ENCODE measurements at regions not wholly inside any gene's neighbourhood (a gene's known extent, or its start where the extent isn't known, plus 50 kb on each side); places are given as distances from the start of the nearest gene placed in this dataset.
"Not testable (repeated sequence)": the region's sequence is repeated elsewhere in the genome, so short reads cannot be mapped to it uniquely, and the experiment has no call there.

DNA sequence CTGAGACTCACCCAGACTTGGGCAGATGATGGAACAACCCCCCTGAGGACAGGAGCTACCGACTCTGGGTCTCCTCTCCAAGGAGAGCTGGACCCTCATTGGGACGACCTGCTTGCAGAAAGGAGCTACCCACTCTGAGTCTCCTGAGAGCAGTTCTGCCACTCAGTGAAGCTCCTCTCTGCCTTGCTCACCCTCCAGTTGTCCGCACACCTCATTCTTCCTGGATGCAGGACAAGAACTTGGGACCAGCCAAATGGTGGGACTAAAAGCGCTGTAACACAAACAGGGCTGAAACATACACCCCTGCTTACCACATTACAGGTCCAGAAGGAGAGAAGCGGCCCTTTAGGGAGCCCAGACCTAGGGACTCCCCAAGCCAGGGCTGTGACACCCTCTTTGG, 124.9 kb upstream of the CCDC150 start:
- in situ Hi-C loops (cut with MboI; ENCODE audit: low sequenced_read_pairs), result no loop called here

DNA sequence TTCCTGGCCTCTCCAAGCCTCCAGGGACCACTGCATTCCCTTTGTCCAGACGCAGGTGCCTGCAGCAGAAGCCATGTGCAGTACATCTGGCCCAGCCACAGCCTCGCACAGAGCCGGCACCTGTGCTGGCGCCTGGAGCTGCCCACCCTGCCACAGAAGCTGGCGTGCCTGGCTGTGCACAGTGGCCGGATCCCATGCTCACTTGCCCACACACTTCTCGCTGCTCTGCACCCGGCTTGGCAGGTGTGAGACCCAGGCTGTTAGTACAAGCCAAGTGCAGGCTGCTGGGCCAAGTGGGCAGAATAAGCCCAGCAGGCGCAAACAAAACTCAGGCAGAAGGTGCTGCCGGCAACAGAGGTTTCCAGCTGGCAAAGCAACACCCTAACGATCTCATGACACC, 124.5 kb upstream of the CCDC150 start:
- in situ Hi-C loops (cut with MboI; ENCODE audit: low sequenced_read_pairs), result no loop called here

DNA sequence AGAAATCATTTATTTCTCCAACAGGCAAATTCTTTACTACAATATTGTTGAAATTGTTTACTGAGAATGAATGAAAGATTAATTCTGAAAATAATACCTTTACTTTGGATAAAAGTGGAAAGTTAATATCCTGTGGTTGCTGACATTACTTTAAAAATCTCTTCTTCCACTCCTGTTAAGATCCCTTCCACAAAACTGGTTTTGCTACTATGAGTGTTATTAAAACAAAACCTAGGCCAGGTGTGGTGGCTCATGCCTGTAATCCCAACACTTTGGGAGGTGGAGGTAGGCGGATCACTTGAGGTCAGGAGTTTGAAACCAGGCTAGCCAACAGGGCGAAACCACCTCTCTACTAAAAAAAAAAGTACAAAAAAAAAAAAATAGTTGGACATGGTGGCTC, 123.9 kb upstream of the CCDC150 start:
- in situ Hi-C loops (cut with MboI; ENCODE audit: low sequenced_read_pairs), result no loop called here

DNA sequence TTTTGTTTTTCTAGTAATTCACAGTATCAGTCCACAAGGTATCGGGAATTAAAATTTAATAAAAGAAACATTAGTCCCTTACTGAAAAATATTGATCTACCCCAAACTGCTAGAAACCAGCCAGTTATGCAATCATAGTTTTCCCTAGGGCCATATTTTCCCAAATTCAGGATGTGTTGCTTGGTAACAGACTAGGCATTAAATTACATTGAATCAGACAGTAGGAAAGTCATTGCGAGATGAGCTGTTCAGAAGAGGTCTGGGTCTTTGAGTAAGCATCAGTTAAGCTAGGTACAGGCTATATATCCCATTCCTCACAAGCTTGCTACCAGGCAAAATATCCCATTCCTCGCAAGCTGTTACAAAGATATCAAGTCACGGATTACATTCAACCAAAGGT, 123.0 kb upstream of the CCDC150 start:
- in situ Hi-C loops (cut with MboI; ENCODE audit: low sequenced_read_pairs), result no loop called here

DNA sequence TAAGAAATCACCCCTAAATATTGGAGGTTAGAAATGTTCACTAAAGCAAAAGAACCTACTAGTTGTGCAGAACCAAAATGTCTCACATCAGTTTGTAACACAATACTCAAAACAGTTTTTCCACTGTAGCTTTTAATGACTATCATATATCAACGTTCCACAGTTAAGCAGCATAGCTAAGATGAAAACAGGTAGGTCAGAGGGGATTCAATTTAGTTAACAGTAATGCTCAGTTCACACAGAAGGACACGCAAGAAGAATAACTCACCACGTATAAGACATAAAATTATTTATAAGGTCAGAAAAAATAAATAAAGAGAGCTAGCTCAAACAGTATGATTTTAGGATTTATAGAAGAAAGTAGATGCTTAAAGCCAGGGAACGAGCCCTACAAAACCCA, 118.9 kb upstream of the CCDC150 start:
- in situ Hi-C loops (cut with MboI; ENCODE audit: low sequenced_read_pairs), result no loop called here

DNA sequence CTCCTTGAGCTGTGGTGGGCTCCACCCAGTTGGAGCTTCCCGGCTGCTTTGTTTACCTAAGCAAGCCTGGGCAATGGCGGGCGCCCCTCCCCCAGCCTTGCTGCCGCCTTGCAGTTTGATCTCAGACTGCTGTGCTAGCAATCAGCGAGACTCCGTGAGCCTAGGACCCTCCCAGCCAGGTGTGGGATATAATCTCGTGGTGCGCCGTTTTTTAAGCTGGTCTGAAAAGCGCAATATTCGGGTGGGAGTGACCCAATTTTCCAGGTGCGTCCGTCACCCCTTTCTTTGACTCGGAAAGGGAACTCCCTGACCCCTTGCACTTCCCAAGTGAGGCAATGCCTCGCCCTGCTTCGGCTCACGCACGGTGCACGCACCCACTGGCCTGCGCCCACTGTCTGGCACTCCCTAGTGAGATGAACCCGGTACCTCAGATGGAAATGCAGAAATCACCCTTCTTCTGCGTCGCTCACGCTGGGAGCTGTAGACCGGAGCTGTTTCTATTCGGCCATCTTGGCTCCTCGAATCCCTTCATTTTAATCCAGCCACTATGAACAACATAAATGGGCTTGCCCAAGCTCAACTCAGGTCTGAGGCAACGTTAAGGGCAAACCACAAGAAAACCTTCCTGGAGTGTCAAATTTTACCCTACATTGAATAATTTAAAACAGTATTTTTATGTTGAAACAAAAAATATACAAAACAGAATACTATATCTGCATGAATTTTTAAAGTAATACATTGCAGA, 112.4 kb upstream of the CCDC150 start:
- in situ Hi-C loops (cut with MboI; ENCODE audit: low sequenced_read_pairs), result not testable (repeated sequence)

DNA sequence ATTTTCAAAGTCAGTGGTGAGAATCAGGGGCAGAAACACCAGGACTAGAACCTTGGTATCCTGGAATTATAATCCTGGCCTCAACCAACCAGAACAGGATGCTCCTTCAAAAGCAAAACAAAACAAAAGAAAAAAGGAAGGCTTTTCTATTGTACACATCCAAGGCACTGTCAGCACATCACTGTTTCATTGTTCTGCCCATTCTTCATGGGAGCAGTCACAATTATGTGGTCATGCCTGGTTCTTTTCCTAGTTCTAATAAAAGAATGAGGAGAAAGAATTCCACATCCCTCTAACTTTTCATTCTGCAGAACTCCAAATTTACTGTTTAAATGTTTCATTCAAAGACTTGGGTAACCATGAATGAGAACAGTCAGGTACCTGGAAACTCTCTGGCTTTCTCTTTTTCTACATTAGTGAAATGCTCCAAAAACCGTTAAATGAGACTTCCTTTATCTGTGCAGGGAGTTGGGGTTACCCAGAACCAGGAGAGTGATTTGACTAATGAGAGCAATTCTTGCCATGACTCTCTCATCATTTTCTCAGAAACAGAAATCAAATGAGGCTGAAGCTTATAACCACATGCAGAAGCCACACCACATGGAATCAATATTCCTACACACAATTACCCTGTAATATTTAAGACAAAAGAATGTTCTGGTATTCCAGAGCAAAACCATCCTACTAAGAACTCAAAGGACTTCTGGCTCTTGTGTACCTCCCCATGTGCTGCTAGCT, 110.9 kb upstream of the CCDC150 start:
- in situ Hi-C loops (cut with MboI; ENCODE audit: low sequenced_read_pairs), result no loop called here

DNA sequence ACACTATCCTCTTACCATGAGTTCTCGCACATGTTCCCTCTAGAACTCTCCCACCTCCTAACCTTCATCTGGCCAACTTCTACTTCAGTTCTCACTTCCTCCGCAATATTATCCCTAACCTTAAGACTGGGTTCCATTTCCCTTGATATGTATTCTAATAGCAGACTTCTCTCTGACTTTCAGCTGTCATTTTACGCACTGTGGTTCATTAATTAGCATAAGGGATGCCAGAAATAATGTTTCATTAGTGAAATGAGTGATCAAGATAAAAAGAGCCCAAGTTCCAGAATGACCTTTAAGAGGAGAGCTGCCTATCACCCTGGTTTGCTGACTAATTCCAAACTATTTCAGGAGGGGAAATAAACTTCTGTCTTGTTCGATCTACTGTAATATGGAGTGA, 108.6 kb upstream of the CCDC150 start:
- in situ Hi-C loops (cut with MboI; ENCODE audit: low sequenced_read_pairs), result no loop called here

DNA sequence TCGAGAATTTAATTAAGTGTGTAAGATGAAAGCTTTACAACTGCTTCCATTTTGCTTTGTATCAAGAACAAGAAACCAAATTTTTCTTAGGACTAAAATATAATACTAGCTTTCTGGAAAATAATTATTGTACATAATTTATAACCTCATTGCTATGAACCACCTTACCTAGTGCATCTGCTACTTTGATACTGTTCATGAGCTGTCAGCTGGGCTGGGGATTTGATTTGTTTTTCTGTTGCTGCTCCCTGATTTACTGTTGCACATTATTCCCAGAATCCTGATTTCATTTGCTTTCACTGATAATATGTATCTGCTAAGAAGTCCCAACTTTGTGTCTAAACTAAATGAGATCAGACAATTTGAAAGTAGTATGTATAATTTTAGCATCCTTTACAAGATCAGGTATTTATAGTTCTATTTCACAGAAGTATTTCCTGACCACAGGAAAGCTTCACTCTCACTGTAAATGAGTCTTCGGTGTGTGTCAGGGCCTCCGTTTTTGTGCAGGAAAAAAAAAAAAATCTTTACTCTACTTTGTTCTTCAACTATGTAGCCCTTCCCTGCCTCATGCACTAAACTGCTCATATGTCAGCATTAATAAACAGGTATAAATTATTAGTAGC, 105.6 kb upstream of the CCDC150 start:
- in situ Hi-C loops (cut with MboI; ENCODE audit: low sequenced_read_pairs), result no loop called here

DNA sequence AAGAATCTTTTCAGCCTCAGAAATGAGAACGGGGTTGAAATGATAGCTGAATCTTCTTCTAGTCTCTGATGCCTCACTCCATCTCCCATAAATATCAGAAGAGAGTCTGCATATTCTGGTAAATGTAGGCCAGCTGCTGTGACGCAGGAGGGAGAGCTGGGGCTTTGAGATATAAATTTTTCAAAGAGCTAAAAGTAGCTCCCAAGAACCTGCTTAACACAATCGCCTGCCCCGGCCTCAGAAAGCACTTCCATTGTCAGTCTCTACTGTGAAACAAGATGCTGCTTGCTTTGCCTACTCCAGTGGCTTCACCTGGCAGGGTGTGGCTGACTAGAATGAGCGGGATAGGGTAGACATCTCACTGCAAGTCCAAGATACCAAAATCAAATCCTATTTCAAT, 105.0 kb upstream of the CCDC150 start:
- in situ Hi-C loops (cut with MboI; ENCODE audit: low sequenced_read_pairs), result no loop called here

DNA sequence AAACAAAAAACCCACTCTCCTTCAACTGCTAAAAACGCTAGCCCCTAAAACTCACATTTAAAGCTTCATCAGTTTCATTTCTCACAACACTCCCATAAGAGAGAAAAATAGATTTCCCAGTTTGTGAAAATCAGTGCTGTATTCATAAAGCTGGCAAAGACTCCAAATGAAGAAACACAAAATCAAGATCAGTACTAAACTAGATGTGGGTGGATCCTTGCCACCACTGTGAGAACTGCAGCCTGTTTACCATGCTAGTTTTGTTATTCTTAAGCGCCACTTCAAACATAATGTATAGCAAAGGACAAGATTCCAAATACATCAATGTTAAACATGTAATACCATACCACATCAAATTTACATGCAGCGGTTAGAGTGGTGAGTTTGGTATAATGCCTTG, 104.5 kb upstream of the CCDC150 start:
- in situ Hi-C loops (cut with MboI; ENCODE audit: low sequenced_read_pairs), result no loop called here

DNA sequence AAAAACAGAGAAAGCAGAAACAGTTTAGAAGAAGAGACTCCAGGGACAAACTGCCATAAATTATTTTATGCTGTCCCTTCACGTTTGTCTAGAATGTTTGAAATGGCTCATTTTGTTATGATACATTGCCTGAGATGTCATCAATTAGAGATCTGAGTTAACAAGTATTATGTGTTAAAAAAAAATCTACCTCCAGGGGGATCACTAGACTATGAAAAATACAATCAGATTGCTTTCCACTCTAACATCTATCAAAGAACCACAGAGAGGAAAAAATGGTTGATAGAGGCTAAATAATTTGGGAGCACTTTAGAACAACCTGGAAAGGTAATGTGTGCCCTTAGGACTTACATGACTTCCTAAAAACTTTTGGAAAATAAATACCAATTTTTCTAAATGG, 103.8 kb upstream of the CCDC150 start:
- in situ Hi-C loops (cut with MboI; ENCODE audit: low sequenced_read_pairs), result no loop called here

DNA sequence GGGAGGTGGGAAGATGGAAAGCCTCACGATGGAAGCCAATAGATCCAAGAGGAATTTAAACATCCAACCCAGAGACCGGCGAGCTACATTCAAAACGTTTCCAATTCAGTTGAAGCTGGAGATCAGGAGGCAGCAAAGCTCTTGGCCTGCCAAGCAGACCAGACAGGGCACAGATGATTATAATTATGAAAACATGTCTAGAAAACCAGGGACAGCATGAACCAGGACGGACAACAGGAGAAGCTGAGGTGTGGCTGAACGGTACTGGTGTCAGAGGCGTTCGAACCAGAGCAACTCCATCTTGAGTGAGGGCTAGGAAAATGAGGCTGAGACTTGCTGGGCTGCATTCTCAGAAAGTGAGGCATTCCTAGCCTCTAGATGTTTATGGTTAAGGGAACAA, 102.2 kb upstream of the CCDC150 start:
- in situ Hi-C loops (cut with MboI; ENCODE audit: low sequenced_read_pairs), result no loop called here

DNA sequence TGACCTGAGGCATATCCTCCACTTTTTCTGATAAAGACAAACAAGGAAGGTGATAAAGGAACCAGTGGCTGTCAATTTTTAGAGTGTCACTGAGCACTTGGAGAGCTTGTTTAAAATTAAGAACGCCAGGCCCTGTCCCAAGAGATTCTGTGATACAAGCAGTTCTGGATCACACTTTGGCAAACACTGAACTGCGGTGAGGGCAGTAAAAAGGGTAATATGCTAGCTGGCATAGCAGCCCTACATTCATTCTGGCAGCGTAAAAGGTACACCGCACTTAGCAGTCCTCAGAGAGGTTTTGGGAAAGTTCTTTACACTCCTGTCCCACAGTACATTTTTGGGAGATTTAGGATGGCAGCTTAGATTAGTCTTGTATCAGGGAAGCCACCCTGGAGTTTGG, 101.3 kb upstream of the CCDC150 start:
- in situ Hi-C loops (cut with MboI; ENCODE audit: low sequenced_read_pairs), result no loop called here

DNA sequence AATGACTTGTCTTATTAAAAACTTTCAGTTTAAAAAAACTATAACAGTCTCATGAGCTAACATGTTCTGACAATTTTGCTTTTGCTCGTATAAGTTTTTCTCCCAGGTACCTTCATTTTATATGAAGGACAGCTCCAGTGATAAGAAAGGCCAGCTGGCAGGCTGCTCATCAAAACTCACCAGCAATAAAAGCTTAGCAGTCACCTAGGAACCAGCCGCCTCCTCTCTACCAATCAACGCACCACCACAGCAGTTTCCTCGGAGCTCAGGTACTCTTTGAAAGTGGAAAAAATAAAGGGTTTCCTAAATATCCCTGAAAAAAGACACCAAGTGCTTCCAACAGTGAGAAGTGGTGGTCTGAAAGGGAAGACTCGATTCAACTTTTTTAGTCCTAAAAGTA, 100.9 kb upstream of the CCDC150 start:
- in situ Hi-C loops (cut with MboI; ENCODE audit: low sequenced_read_pairs), result no loop called here

DNA sequence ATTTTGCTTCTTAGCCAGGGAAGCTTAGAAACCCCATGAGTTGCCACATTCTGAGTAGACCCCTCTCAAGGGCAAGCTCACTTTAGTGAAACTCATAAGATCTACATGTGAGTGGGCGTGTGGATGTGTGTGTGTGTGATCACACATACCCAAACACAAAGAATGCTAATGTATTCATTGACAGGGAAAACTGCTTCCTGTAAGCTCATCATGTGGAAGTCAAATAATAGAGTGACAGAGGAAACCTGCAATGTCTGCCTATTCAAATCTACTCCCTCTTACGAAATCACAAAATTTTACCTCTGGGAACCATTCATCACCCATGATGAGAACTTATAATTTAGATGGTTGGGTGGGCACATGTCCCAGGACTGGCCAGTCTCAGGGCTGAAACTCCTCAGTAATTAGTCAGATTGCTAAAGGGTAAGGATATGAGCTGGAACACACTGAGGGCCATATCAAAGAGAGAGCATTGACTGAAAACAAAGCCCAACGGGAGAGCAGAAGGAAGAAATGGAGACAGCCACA, 94.5 kb upstream of the CCDC150 start:
- in situ Hi-C loops (cut with MboI; ENCODE audit: low sequenced_read_pairs), result no loop called here

DNA sequence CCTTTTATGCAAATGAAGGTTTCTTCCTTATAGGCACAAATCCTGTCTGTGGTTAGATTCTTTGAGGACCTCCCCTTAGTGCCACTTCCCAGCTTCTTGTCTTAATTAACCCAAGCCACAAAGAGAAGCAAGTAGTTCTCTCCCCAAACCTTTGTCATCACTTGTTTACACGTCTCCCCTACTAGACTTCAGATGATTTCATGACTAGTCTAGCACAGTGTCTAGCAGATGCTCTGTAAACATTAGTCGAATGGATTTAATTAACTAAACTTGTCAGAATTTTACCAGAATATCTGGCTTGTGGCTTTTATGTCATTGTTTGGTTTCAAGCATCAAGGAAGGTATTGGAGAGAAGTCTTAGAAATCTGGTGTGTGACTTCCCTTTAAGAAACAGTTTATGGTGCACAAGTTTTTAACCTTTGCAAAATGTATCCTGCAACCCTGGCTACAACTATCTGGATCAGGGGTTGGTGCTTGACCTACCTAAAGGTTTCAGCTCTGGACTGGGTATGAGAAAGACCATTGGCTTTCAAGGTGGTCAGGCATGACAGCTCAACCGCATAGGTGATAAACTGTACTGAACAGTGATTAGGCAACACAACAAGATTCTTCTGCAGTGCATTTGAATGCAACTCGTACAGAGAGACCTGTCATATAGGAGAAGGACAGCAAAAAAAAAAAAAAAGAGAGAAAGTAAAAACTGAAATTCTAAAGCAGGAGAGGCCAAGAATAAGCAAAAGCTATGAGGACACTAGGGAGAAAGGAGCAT, 93.2 kb upstream of the CCDC150 start:
- in situ Hi-C loops (cut with MboI; ENCODE audit: low sequenced_read_pairs), result no loop called here

DNA sequence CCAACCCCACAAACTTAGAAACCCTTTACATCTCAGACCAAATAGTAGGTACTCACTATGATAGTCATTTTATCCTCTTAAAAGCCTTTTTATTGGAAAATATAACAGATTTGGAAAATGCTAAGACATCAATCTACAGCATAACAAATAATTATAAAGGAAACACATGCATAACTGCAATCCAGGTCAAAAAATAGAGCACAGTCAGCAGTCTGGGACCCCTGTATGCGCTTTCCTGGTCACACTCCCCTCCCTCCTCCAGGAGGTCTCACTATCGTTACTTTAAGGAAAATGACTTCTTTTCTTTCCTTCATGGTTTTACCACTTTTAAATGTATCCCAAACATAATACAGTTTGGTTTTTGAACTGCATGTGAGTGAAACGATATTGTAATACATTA, 90.5 kb upstream of the CCDC150 start:
- in situ Hi-C loops (cut with MboI; ENCODE audit: low sequenced_read_pairs), result no loop called here

DNA sequence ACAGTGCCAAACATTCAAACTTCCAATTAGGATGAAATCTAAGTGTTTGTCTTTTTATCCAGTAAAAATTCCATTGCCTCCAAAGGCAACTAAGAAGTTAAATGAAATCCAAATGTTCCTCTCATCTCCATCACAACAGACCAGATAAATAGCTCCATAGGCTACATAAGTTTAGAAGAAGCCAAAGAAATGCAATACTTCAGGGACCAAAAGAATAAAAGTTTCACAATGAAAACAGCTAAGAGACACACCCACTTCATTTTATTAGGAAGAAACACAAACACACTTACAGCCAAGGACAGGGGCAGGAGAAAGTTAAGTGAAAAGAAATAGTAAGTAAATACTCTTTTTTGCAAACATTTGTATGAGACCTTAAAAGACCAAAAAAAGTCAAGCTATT, 88.5 kb upstream of the CCDC150 start:
- in situ Hi-C loops (cut with MboI; ENCODE audit: low sequenced_read_pairs), result no loop called here

DNA sequence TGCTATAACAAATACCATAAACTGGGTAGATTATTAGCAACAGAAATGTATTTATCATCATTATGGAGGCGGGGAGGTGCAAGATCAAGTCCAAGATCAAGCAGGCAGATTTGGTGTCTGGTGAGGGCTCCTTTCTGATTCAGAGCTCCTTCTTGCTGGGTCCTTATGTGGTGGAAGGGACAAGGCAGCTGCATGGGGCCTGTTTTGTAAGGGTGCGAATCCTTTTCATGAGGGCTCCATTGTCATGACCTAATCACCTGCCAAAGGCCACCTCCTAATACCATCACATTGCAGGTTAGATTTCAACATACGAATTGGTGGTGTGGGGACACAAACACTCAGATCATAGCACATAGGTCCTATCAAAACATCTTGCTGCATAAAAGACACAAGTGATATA, 84.4 kb upstream of the CCDC150 start:
- in situ Hi-C loops (cut with MboI; ENCODE audit: low sequenced_read_pairs), result no loop called here

DNA sequence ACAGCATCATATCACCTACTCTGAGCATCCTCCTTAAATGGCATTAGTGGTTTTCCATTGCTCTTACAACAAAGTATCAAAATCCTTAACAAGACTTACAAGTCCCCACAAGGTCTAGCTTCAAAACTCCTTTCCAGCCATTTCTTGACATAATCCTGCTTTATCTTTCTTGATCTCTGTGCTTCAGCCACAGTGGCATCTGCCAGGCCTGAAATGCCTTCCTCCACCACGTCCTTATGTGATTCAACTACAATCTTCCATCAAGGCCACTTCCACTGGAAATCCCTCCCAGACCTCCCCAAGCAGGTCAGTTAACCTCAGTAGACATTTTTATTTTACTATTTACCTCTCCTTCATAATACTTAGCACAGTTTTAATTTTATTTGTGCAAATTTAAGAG, 83.8 kb upstream of the CCDC150 start:
- in situ Hi-C loops (cut with MboI; ENCODE audit: low sequenced_read_pairs), result no loop called here
